Activated T-cell treated with anti-CD3 and anti-CD28 coated beads, Interleukin-2, amount 50 U/mL, for 1 hour (primary cell): ENCODE measurements at regions not wholly inside any gene's neighbourhood (a gene's known extent, or its start where the extent isn't known, plus 50 kb on each side); places are given as distances from the start of the nearest gene placed in this dataset.

Experiments used
- DNase-seq: peaks from one replicate; pipeline ENCODE4 v3.0.0-alpha.2; 2020

GRCh38 chr11:70614034-70614681, 215.8 kb downstream of the CTTN start:
- DNase-seq: no peak

GRCh38 chr11:70615036-70615875, 216.9 kb downstream of the CTTN start:
- DNase-seq: no peak

- no peak for DNase-seq
These were observed 218.0 kb downstream of the CTTN start for GRCh38 chr11:70616317-70616716.

- no peak for DNase-seq
These were observed 218.8 kb downstream of the CTTN start for GRCh38 chr11:70616938-70617654.

- no peak for DNase-seq
These were observed 220.2 kb downstream of the CTTN start for GRCh38 chr11:70618431-70619101.

GRCh38 chr11:70619591-70619990, 221.3 kb downstream of the CTTN start:
- no peak for DNase-seq

- DNase-seq: no peak
These were observed 222.3 kb downstream of the CTTN start for GRCh38 chr11:70620510-70621184.

- no peak for DNase-seq
These were observed 222.9 kb downstream of the CTTN start for GRCh38 chr11:70621241-70621640.

GRCh38 chr11:70622091-70622490, 223.8 kb downstream of the CTTN start:
- DNase-seq: no peak

- no peak for DNase-seq
These were observed 225.7 kb downstream of the CTTN start for GRCh38 chr11:70623906-70624597.

GRCh38 chr11:70624598-70624993, 226.3 kb downstream of the CTTN start:
- DNase-seq: no peak

GRCh38 chr11:70625051-70625450, 226.7 kb downstream of the CTTN start:
- no peak for DNase-seq

GRCh38 chr11:70625582-70626518, 227.5 kb downstream of the CTTN start:
- no peak for DNase-seq

GRCh38 chr11:70627219-70627618, 228.9 kb downstream of the CTTN start:
- no peak for DNase-seq

- DNase-seq: no peak
These were observed 230.0 kb downstream of the CTTN start for GRCh38 chr11:70628176-70628854.

- no peak for DNase-seq
These were observed 230.8 kb downstream of the CTTN start for GRCh38 chr11:70628855-70629844.

- DNase-seq: no peak
These were observed 231.7 kb downstream of the CTTN start for GRCh38 chr11:70630068-70630467.

- DNase-seq: no peak
These were observed 232.7 kb downstream of the CTTN start for GRCh38 chr11:70630816-70631623.
